Naive thymus-derived CD4-positive, alpha-beta T cell (primary cell): ENCODE measurements at regions not wholly inside any gene's neighbourhood (a gene's known extent, or its start where the extent isn't known, plus 50 kb on each side); places are given as distances from the start of the nearest gene placed in this dataset.

Experiments used
- ATAC-seq: fragments of 150-1000 bp; cut with Tn5 transposase; 2 replicates; pipeline ENCODE4 v1.10.0; 2021; ENCODE audit warnings: mild to moderate bottlenecking, moderate library complexity
- CTCF ChIA-PET: fragments of 350-600 bp; sonication (Branson Sonifier 250); formaldehyde crosslinking; loops from one replicate; lab custom pipeline; 2021; ENCODE audit warnings: antibody characterized with exemption; lab: Charles Lee
- POLR2A ChIA-PET: fragments of 350-600 bp; sonication (Branson Sonifier 250); formaldehyde crosslinking; loops from one replicate; lab custom pipeline; 2021; ENCODE audit warnings: antibody characterized with exemption, inconsistent platforms; lab: Charles Lee
- DNase-seq, 9 donors: peaks; one replicate each; pipeline versions ENCODE4 v3.0.0 to v3.0.0-alpha.2; 2020 to 2022; ENCODE audit warnings: mixed read lengths in 1 of 9
- H3K27ac ChIP-seq: one replicate; pipeline ENCODE4 v1.7.0; 2013; ENCODE audit warnings: mild to moderate bottlenecking, low read depth, low read length, moderate library complexity
- H3K27me3 ChIP-seq, 2 donors: one replicate each; pipeline ENCODE4 v1.7.0; 2013; ENCODE audit warnings: low read length in 2 of 2, mild to moderate bottlenecking in 2 of 2, moderate library complexity in 2 of 2; ENCODE audit not compliant: control insufficient read depth in 2 of 2, insufficient read depth in 2 of 2
- H3K36me3 ChIP-seq, 3 experiments: 1 replicate in 2 of 3; 2 replicates in 1 of 3; pipeline ENCODE4 v1.7.0; 2013; ENCODE audit warnings: low read length in 3 of 3, mild to moderate bottlenecking in 3 of 3, moderate library complexity in 1 of 3; ENCODE audit not compliant: insufficient read depth in 3 of 3, control insufficient read depth in 2 of 3
- H3K4me1 ChIP-seq, 2 donors: one replicate each; pipeline ENCODE4 v1.7.0; 2013; ENCODE audit warnings: low read length in 2 of 2, mild to moderate bottlenecking in 2 of 2, moderate library complexity in 1 of 2; ENCODE audit not compliant: control insufficient read depth in 2 of 2, insufficient read depth in 2 of 2
- H3K4me3 ChIP-seq: 2 replicates; pipeline ENCODE4 v1.7.0; 2013; ENCODE audit warnings: mild to moderate bottlenecking, low read length
- H3K9me3 ChIP-seq, 3 experiments: 1 replicate in 2 of 3; 2 replicates in 1 of 3; pipeline ENCODE4 v1.7.0; 2013; ENCODE audit warnings: low read length in 3 of 3; ENCODE audit not compliant: control insufficient read depth in 2 of 3
- H3K27ac Mint-ChIP-seq, 9 donors: one replicate each; pipeline ENCODE4 v1.8.0; 2020 to 2022; ENCODE audit warnings: mixed read lengths in 9 of 9, mild to moderate bottlenecking in 8 of 9, moderate library complexity in 5 of 9, inconsistent platforms in 2 of 9
- H3K27me3 Mint-ChIP-seq, 5 donors: one replicate each; pipeline ENCODE4 v1.8.0; 2021 to 2022; ENCODE audit warnings: mixed read lengths in 5 of 5, mild to moderate bottlenecking in 1 of 5
- H3K36me3 Mint-ChIP-seq, 5 donors: one replicate each; pipeline ENCODE4 v1.8.0; 2020 to 2022; ENCODE audit warnings: mixed read lengths in 5 of 5, mild to moderate bottlenecking in 3 of 5, inconsistent platforms in 1 of 5
- H3K4me1 Mint-ChIP-seq, 7 donors: one replicate each; pipeline ENCODE4 v1.8.0; 2020 to 2022; ENCODE audit warnings: mixed read lengths in 7 of 7, mild to moderate bottlenecking in 3 of 7, inconsistent platforms in 1 of 7
- H3K4me3 Mint-ChIP-seq, 10 donors: one replicate each; pipeline ENCODE4 v1.8.0; 2020 to 2022; ENCODE audit warnings: mild to moderate bottlenecking in 10 of 10, mixed read lengths in 10 of 10, moderate library complexity in 6 of 10, inconsistent platforms in 2 of 10
- H3K9me3 Mint-ChIP-seq, 11 donors: one replicate each; pipeline ENCODE4 v1.8.0; 2020 to 2022; ENCODE audit warnings: mixed read lengths in 11 of 11, mild to moderate bottlenecking in 4 of 11, inconsistent platforms in 1 of 11, moderate library complexity in 1 of 11
- intact Hi-C, 2 donors: fragments of 100-400 bp; cut with micrococcal nuclease; formaldehyde crosslinking; loops; one replicate each; pipeline ENCODE4 v1.15.1; 2023

GRCh38 chr5:116765441-116765840 lies 190.8 kb upstream of the SEMA6A start:
- ATAC-seq (no peak), DNase-seq (no peak)
- H3K9me3 Mint-ChIP-seq = peaks cover 0 to 2% (median 0%) of the 10 kb centered on the region in 11 donors
- intact Hi-C loops = no loop called here
- no peaks in the 10 kb centered on the region for H3K36me3 Mint-ChIP-seq
- no peaks in the 10 kb centered on the region for H3K4me1 ChIP-seq
- ChIA-PET CTCF (no interaction called here), POLR2A (no interaction called here)
- H3K4me3 Mint-ChIP-seq = no peak overlapping the region
- H3K27me3 Mint-ChIP-seq = peaks cover 0 to 9% (median 0%) of the 10 kb centered on the region in 5 donors
- H3K4me1 Mint-ChIP-seq = no peaks in the 10 kb centered on the region
- no peak overlapping the region for H3K27ac Mint-ChIP-seq
- H3K27ac ChIP-seq = no peak overlapping the region
- H3K27me3 ChIP-seq = no peaks in the 10 kb centered on the region
- H3K4me3 ChIP-seq = no peak overlapping the region
- H3K36me3 ChIP-seq = no peaks in the 10 kb centered on the region
- no peaks in the 10 kb centered on the region for H3K9me3 ChIP-seq

GRCh38 chr5:116764941-116765340 lies 190.3 kb upstream of the SEMA6A start:
- POLR2A ChIA-PET = no interaction called here

GRCh38 chr5:116763987-116764866 lies 189.6 kb upstream of the SEMA6A start:
- no peaks in the 10 kb centered on the region for H3K9me3 ChIP-seq
- no peaks in the 10 kb centered on the region for H3K4me1 Mint-ChIP-seq
- H3K36me3 ChIP-seq = no peaks in the 10 kb centered on the region
- H3K9me3 Mint-ChIP-seq = peaks cover 0 to 2% (median 0%) of the 10 kb centered on the region in 11 donors
- no peak for DNase-seq
- ATAC-seq = no peak
- H3K4me3 Mint-ChIP-seq = no peak overlapping the region
- H3K4me1 ChIP-seq = no peaks in the 10 kb centered on the region
- peaks cover 0 to 9% (median 0%) of the 10 kb centered on the region in 5 donors for H3K27me3 Mint-ChIP-seq
- ChIA-PET CTCF (no interaction called here), POLR2A (no interaction called here)
- H3K27ac ChIP-seq = no peak overlapping the region
- intact Hi-C loops = no loop called here
- no peaks in the 10 kb centered on the region for H3K36me3 Mint-ChIP-seq
- H3K27ac Mint-ChIP-seq = no peak overlapping the region
- no peaks in the 10 kb centered on the region for H3K27me3 ChIP-seq
- no peak overlapping the region for H3K4me3 ChIP-seq

More at GRCh38 chr5:116764941-116765340, 190.3 kb upstream of the SEMA6A start:
- Mint-ChIP-seq H3K4me3 (no peak overlapping the region), H3K4me1 (no peaks in the 10 kb centered on the region), H3K36me3 (no peaks in the 10 kb centered on the region), H3K27me3 (peaks cover 0 to 9% (median 0%) of the 10 kb centered on the region in 5 donors), H3K9me3 (peaks cover 0 to 2% (median 0%) of the 10 kb centered on the region in 11 donors), H3K27ac (no peak overlapping the region)
- Histone ChIP-seq H3K36me3 (no peaks in the 10 kb centered on the region), H3K4me3 (no peak overlapping the region), H3K4me1 (no peaks in the 10 kb centered on the region), H3K27me3 (no peaks in the 10 kb centered on the region), H3K27ac (no peak overlapping the region), H3K9me3 (no peaks in the 10 kb centered on the region)
- CTCF ChIA-PET = no interaction called here
- intact Hi-C loops = no loop called here
- ATAC-seq (no peak), DNase-seq (no peak)

- POLR2A ChIA-PET = no interaction called here
- no peaks in the 10 kb centered on the region for H3K36me3 Mint-ChIP-seq
- no peak overlapping the region for H3K4me3 Mint-ChIP-seq
- H3K4me3 ChIP-seq = no peak overlapping the region
- CTCF ChIA-PET = interaction anchor here (0.6 kb wide), 1 partner anchor 10 kb away, joined by 5 read pairs; no protein-coding TSS in a partner anchor
- intact Hi-C loops = loop anchor here in 1 of 2 donors (5.0 kb wide), 1 partner anchor 623 kb away; no protein-coding TSS in a partner anchor
- peaks cover 0 to 9% (median 0%) of the 10 kb centered on the region in 5 donors for H3K27me3 Mint-ChIP-seq
- no peaks in the 10 kb centered on the region for H3K4me1 Mint-ChIP-seq
- ATAC-seq (no peak), DNase-seq (no peak)
- H3K9me3 Mint-ChIP-seq = peaks cover 0 to 2% (median 0%) of the 10 kb centered on the region in 11 donors
- no peak overlapping the region for H3K27ac Mint-ChIP-seq
- H3K4me1 ChIP-seq = no peaks in the 10 kb centered on the region
- no peaks in the 10 kb centered on the region for H3K36me3 ChIP-seq
- no peak overlapping the region for H3K27ac ChIP-seq
- H3K27me3 ChIP-seq = no peaks in the 10 kb centered on the region
- no peaks in the 10 kb centered on the region for H3K9me3 ChIP-seq
Measured at GRCh38 chr5:116759860-116760640, 185.4 kb upstream of the SEMA6A start.

GRCh38 chr5:116757326-116757725 lies 182.7 kb upstream of the SEMA6A start:
- peaks cover 0 to 2% (median 0%) of the 10 kb centered on the region in 11 donors for H3K9me3 Mint-ChIP-seq
- H3K4me3 Mint-ChIP-seq = no peak overlapping the region
- Histone ChIP-seq H3K27ac (no peak overlapping the region), H3K27me3 (no peaks in the 10 kb centered on the region), H3K4me1 (no peaks in the 10 kb centered on the region), H3K4me3 (no peak overlapping the region), H3K36me3 (no peaks in the 10 kb centered on the region), H3K9me3 (no peaks in the 10 kb centered on the region)
- no peaks in the 10 kb centered on the region for H3K36me3 Mint-ChIP-seq
- ATAC-seq (no peak), DNase-seq (no peak)
- intact Hi-C loops = loop anchor here in 1 of 2 donors (5.0 kb wide), 1 partner anchor 620 kb away; no protein-coding TSS in a partner anchor
- CTCF ChIA-PET = no interaction called here
- no peak overlapping the region for H3K27ac Mint-ChIP-seq
- no peaks in the 10 kb centered on the region for H3K4me1 Mint-ChIP-seq
- POLR2A ChIA-PET = interaction anchor here (0.6 kb wide), 1 partner anchor 27 kb away, joined by 5 read pairs; no protein-coding TSS in a partner anchor
- H3K27me3 Mint-ChIP-seq = peaks cover 0 to 8% (median 0%) of the 10 kb centered on the region in 5 donors

GRCh38 chr5:116756531-116756930 lies 181.9 kb upstream of the SEMA6A start:
- ChIA-PET POLR2A (interaction anchor here (0.6 kb wide), 1 partner anchor 28 kb away, joined by 5 read pairs; no protein-coding TSS in a partner anchor), CTCF (no interaction called here)
- no peaks in the 10 kb centered on the region for H3K4me1 ChIP-seq
- H3K27me3 Mint-ChIP-seq = peaks cover 0 to 8% (median 0%) of the 10 kb centered on the region in 5 donors
- no peaks in the 10 kb centered on the region for H3K27me3 ChIP-seq
- no peak for ATAC-seq
- no peaks in the 10 kb centered on the region for H3K9me3 ChIP-seq
- no peak overlapping the region for H3K27ac Mint-ChIP-seq
- no peaks in the 10 kb centered on the region for H3K36me3 Mint-ChIP-seq
- DNase-seq = no peak
- no peak overlapping the region for H3K4me3 ChIP-seq
- intact Hi-C loops = loop anchor here in 1 of 2 donors (5.0 kb wide), 1 partner anchor 619 kb away; no protein-coding TSS in a partner anchor
- no peak overlapping the region for H3K4me3 Mint-ChIP-seq
- peaks cover 0 to 2% (median 0%) of the 10 kb centered on the region in 11 donors for H3K9me3 Mint-ChIP-seq
- no peak overlapping the region for H3K27ac ChIP-seq
- no peaks in the 10 kb centered on the region for H3K4me1 Mint-ChIP-seq
- H3K36me3 ChIP-seq = no peaks in the 10 kb centered on the region
